ENCODE measurements at regions not wholly inside any gene's neighbourhood (a gene's known extent, or its start where the extent isn't known, plus 50 kb on each side); places are given as distances from the start of the nearest gene placed in this dataset.
"Not testable (repeated sequence)": the region's sequence is repeated elsewhere in the genome, so short reads cannot be mapped to it uniquely, and the experiment has no call there.

- no peak for DNase-seq (ENCODE audit: low read depth)
Observed at GRCh38 chr7:80082213-80082612, 52.4 kb upstream of the GNAI1 start.

- DNase-seq (ENCODE audit: low read depth) = no peak
Observed at GRCh38 chr7:80078886-80079285, 55.7 kb upstream of the GNAI1 start.

GRCh38 chr7:80078159-80078731 is 56.4 kb upstream of the GNAI1 start:
- DNase-seq (ENCODE audit: low read depth) = peak; percentile 19

GRCh38 chr7:80070391-80070790 is 64.2 kb upstream of the GNAI1 start:
- no peak for DNase-seq (ENCODE audit: low read depth)

- DNase-seq (ENCODE audit: low read depth) = no peak
Observed at GRCh38 chr7:80066639-80067038, 68.0 kb upstream of the GNAI1 start.

- DNase-seq (ENCODE audit: low read depth) = no peak
Observed at GRCh38 chr7:80063834-80064233, 70.8 kb upstream of the GNAI1 start.

- no peak for DNase-seq (ENCODE audit: low read depth)
Observed at GRCh38 chr7:80060218-80060806, 74.3 kb upstream of the GNAI1 start.

GRCh38 chr7:80057488-80057887 is 77.1 kb upstream of the GNAI1 start:
- no peak for DNase-seq (ENCODE audit: low read depth)

- DNase-seq (ENCODE audit: low read depth) = no peak
Observed at GRCh38 chr7:80054356-80054755, 80.3 kb upstream of the GNAI1 start.

- DNase-seq (ENCODE audit: low read depth) = no peak
Observed at GRCh38 chr7:80053124-80053523, 81.5 kb upstream of the GNAI1 start.

GRCh38 chr7:80047856-80048459 is 86.7 kb upstream of the GNAI1 start:
- no peak for DNase-seq (ENCODE audit: low read depth)

GRCh38 chr7:80047032-80047431 is 87.6 kb upstream of the GNAI1 start:
- DNase-seq (ENCODE audit: low read depth) = no peak

- no peak for DNase-seq (ENCODE audit: low read depth)
Observed at GRCh38 chr7:80044796-80045195, 89.8 kb upstream of the GNAI1 start.

- DNase-seq (ENCODE audit: low read depth) = no peak
Observed at GRCh38 chr7:80040752-80041151, 93.9 kb upstream of the GNAI1 start.

- no peak for DNase-seq (ENCODE audit: low read depth)
Observed at GRCh38 chr7:80040335-80040734, 94.3 kb upstream of the GNAI1 start.

GRCh38 chr7:80039251-80039884 is 95.3 kb upstream of the GNAI1 start:
- no peak for DNase-seq (ENCODE audit: low read depth)

GRCh38 chr7:80037689-80038088 is 96.9 kb upstream of the GNAI1 start:
- DNase-seq (ENCODE audit: low read depth) = no peak

GRCh38 chr7:80036107-80036506 is 98.5 kb upstream of the GNAI1 start:
- DNase-seq (ENCODE audit: low read depth) = no peak

GRCh38 chr7:80028717-80029116 is 105.9 kb upstream of the GNAI1 start:
- no peak for DNase-seq (ENCODE audit: low read depth)

GRCh38 chr7:80027611-80028173 is 106.9 kb upstream of the GNAI1 start:
- no peak for DNase-seq (ENCODE audit: low read depth)

- DNase-seq (ENCODE audit: low read depth) = no peak
Observed at GRCh38 chr7:80026766-80027165, 107.9 kb upstream of the GNAI1 start.

GRCh38 chr7:80020277-80020676 is 114.4 kb upstream of the GNAI1 start:
- DNase-seq (ENCODE audit: low read depth) = not testable (repeated sequence)

- not testable (repeated sequence) for DNase-seq (ENCODE audit: low read depth)
Observed at GRCh38 chr7:80019809-80020207, 114.8 kb upstream of the GNAI1 start.

Measured in stimulated activated CD4-positive, alpha-beta T cell treated with anti-CD3 and anti-CD28 coated beads, Interleukin-2, amount 100 ng/mL, for 4 hours (primary cell).